ENCODE measurements at regions not wholly inside any gene's neighbourhood (a gene's known extent, or its start where the extent isn't known, plus 50 kb on each side); places are given as distances from the start of the nearest gene placed in this dataset.

- ChIA-PET POLR2A (no interaction called here), CTCF (ENCODE audit: low intra/inter-chr PET ratio, low total read pairs) (no interaction called here)
- BruUV-seq (replicated peaks), result no TSS peak
- ATAC-seq, result no peak
- Histone ChIP-seq H3K27me3 (ENCODE audit: control insufficient read depth in 1 of 2, insufficient read depth in 2 of 2, low read length in 2 of 2) (no peaks in the 10 kb centered on the region), H3K9ac (ENCODE audit: insufficient read depth, low read depth, low read length) (no peak overlapping the region), H3K36me3 (replicated peaks in 1 of 2; ENCODE audit: control insufficient read depth in 1 of 2, insufficient read depth in 2 of 2, low read length in 2 of 2) (no peaks in the 10 kb centered on the region), H3K4me3 (replicated peaks in 1 of 3; ENCODE audit: insufficient read depth in 1 of 3, low read depth in 2 of 3, low read length in 3 of 3) (no peak overlapping the region), H3K79me2 (ENCODE audit: insufficient read depth, low read length) (no peaks in the 10 kb centered on the region), H3K4me1 (ENCODE audit: insufficient read depth, low read length) (no peaks in the 10 kb centered on the region), H3K27ac (ENCODE audit: extremely low read length, insufficient read depth, low read length) (no peak overlapping the region), H3K9me3 (ENCODE audit: low read length) (no peaks in the 10 kb centered on the region), H2AFZ (ENCODE audit: low read length) (no peak overlapping the region), H4K20me1 (ENCODE audit: insufficient read depth, low read length) (no peaks in the 10 kb centered on the region), H3K4me2 (ENCODE audit: low read depth, low read length) (no peak overlapping the region)
- 2% methylated on average over 3 of the region's 3 CpGs for WGBS (ENCODE audit: low lambda C conversion rate)
- DNase-seq (ENCODE audit: low spot score), result no peak
- TF ChIP-seq SMC3 (IDR thresholded peaks at IDR 0.05; ENCODE audit: low read length) (no peak), MATR3 (CRISPR knock-in tag; IDR thresholded peaks at IDR 0.05) (no peak), ZNF33A (CRISPR knock-in tag; IDR thresholded peaks at IDR 0.05; ENCODE audit: borderline replicate concordance) (no peak), KLF13 (CRISPR knock-in tag; IDR thresholded peaks at IDR 0.05) (no peak)
- intact Hi-C loops (cut with micrococcal nuclease; ENCODE audit: unreplicated experiment) (no loop called here), in situ Hi-C loops (cut with HindIII; ENCODE audit: extremely low pct_ligation_motif_present, low pct_unique_long_range_greater_than_20kb) (no loop called here)
- no peak for FAIRE-seq
These were observed 198.0 kb upstream of the HTR2A start for GRCh38 chr13:47094734-47095434.

GRCh38 chr13:47092202-47092601 is 195.3 kb upstream of the HTR2A start:
- ChIA-PET POLR2A (no interaction called here), CTCF (ENCODE audit: low intra/inter-chr PET ratio, low total read pairs) (no interaction called here)
- no peak overlapping the region for H2AFZ ChIP-seq (ENCODE audit: low read length)
- no peak overlapping the region for H3K27ac ChIP-seq (ENCODE audit: extremely low read length, insufficient read depth, low read length)
- no peak for FAIRE-seq
- H3K36me3 ChIP-seq (replicated peaks in 1 of 2; ENCODE audit: control insufficient read depth in 1 of 2, insufficient read depth in 2 of 2, low read length in 2 of 2), result no peaks in the 10 kb centered on the region
- no peak overlapping the region for H3K4me3 ChIP-seq (replicated peaks in 1 of 3; ENCODE audit: insufficient read depth in 1 of 3, low read depth in 2 of 3, low read length in 3 of 3)
- intact Hi-C loops (cut with micrococcal nuclease; ENCODE audit: unreplicated experiment), result no loop called here
- 0% methylated on average over 2 of the region's 2 CpGs for WGBS (ENCODE audit: low lambda C conversion rate)
- no peak for DNase-seq (ENCODE audit: low spot score)
- H4K20me1 ChIP-seq (ENCODE audit: insufficient read depth, low read length), result no peaks in the 10 kb centered on the region
- no peaks in the 10 kb centered on the region for H3K79me2 ChIP-seq (ENCODE audit: insufficient read depth, low read length)
- H3K4me2 ChIP-seq (ENCODE audit: low read depth, low read length), result no peak overlapping the region
- no peaks in the 10 kb centered on the region for H3K9me3 ChIP-seq (ENCODE audit: low read length)
- H3K27me3 ChIP-seq (ENCODE audit: control insufficient read depth in 1 of 2, insufficient read depth in 2 of 2, low read length in 2 of 2), result no peaks in the 10 kb centered on the region
- no peaks in the 10 kb centered on the region for H3K4me1 ChIP-seq (ENCODE audit: insufficient read depth, low read length)
- in situ Hi-C loops (cut with HindIII; ENCODE audit: extremely low pct_ligation_motif_present, low pct_unique_long_range_greater_than_20kb), result no loop called here
- no peak for ATAC-seq
- H3K9ac ChIP-seq (ENCODE audit: insufficient read depth, low read depth, low read length), result no peak overlapping the region
- BruUV-seq (replicated peaks), result no TSS peak
- no peak for TF ChIP-seq ZBTB20 (CRISPR knock-in tag; IDR thresholded peaks at IDR 0.05; ENCODE audit: borderline replicate concordance, low read depth)
- no peak for TF ChIP-seq CHD2 (IDR thresholded peaks at IDR 0.05; ENCODE audit: low read depth, low read length)
- no peak for TF ChIP-seq ZNF510 (CRISPR knock-in tag; IDR thresholded peaks at IDR 0.05; ENCODE audit: low read depth)
- TF ChIP-seq ZNF33B (CRISPR knock-in tag; IDR thresholded peaks at IDR 0.05), result no peak
- TF ChIP-seq ZNF496 (CRISPR knock-in tag; IDR thresholded peaks at IDR 0.05; ENCODE audit: insufficient replicate concordance), result no peak
- TF ChIP-seq ZKSCAN8 (CRISPR knock-in tag; IDR thresholded peaks at IDR 0.05; ENCODE audit: borderline replicate concordance), result no peak
- TF ChIP-seq FOXJ3 (CRISPR knock-in tag; IDR thresholded peaks at IDR 0.05; ENCODE audit: borderline replicate concordance), result no peak
- TF ChIP-seq ZNF629 (CRISPR knock-in tag; conservative IDR thresholded peaks at IDR 0.05), result no peak
- TF ChIP-seq MBNL3 (CRISPR knock-in tag; conservative IDR thresholded peaks at IDR 0.05), result no peak
- TF ChIP-seq ZNF256 (CRISPR knock-in tag; conservative IDR thresholded peaks at IDR 0.05), result no peak
- TF ChIP-seq, protein P1, sequence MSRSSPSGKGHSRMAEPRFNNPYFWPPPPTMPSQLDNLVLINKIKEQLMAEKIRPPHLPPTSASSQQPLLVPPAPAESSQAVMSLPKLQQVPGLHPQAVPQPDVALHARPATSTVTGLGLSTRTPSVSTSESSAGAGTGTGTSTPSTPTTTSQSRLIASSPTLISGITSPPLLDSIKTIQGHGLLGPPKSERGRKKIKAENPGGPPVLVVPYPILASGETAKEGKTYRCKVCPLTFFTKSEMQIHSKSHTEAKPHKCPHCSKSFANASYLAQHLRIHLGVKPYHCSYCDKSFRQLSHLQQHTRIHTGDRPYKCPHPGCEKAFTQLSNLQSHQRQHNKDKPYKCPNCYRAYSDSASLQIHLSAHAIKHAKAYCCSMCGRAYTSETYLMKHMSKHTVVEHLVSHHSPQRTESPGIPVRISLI (CRISPR knock-in tag; IDR thresholded peaks at IDR 0.05; ENCODE audit: borderline replicate concordance), result no peak
- no peak for TF ChIP-seq JUNB (CRISPR knock-in tag; IDR thresholded peaks at IDR 0.05; ENCODE audit: borderline replicate concordance)
- no peak for TF ChIP-seq SMYD3 (CRISPR knock-in tag; IDR thresholded peaks at IDR 0.05)
- TF ChIP-seq ZNF580 (CRISPR knock-in tag; IDR thresholded peaks at IDR 0.05; ENCODE audit: borderline replicate concordance, low read depth), result no peak
- TF ChIP-seq HDAC2 (CRISPR knock-in tag; IDR thresholded peaks at IDR 0.05), result no peak

All from HepG2 (cell line).